ENCODE measurements at regions not wholly inside any gene's neighbourhood (a gene's known extent, or its start where the extent isn't known, plus 50 kb on each side); places are given as distances from the start of the nearest gene placed in this dataset.

DNA sequence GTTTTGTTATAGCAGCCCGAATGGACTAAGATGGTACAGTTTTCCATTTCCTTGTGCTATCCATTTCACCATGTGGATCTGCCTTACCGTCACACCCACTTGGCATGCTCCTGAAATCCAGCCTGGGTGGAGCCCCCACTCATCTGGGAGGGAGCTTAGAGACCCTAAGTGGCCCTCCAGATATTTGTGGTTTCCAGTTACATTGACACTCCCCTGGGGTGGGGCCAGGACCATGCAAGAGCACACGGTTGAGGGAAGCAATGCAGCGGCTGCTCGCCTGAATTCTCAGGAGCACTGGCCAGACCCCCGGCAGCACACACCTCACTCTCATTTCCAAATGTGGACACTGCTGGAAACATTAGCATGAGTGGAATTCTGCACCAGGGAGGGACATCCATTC lies 231.1 kb downstream of the UTP18 start:
- H3K9me2 ChIP-seq (replicated peaks; ENCODE audit: insufficient read depth, low read length) = no peaks in the 10 kb centered on the region
- no peak overlapping the region for H3K4me2 ChIP-seq (ENCODE audit: low read depth, low read length, poor library complexity, severe bottlenecking)
- H3K36me3 ChIP-seq (ENCODE audit: low read length) = no peaks in the 10 kb centered on the region
- no peak overlapping the region for H2AFZ ChIP-seq (ENCODE audit: low read depth, low read length, severe bottlenecking)
- no peaks in the 10 kb centered on the region for H3K9me3 ChIP-seq (ENCODE audit: insufficient read depth, low read length)
- no peaks in the 10 kb centered on the region for H4K20me1 ChIP-seq (ENCODE audit: low read depth, low read length)
- no peaks in the 10 kb centered on the region for H3F3A ChIP-seq (ENCODE audit: insufficient read depth)
- H3K79me2 ChIP-seq (ENCODE audit: insufficient read depth, low read length) = no peaks in the 10 kb centered on the region
- H3K4me3 ChIP-seq (ENCODE audit: insufficient read depth, low read length, poor library complexity, severe bottlenecking) = no peak overlapping the region
- TF ChIP-seq, protein P1, sequence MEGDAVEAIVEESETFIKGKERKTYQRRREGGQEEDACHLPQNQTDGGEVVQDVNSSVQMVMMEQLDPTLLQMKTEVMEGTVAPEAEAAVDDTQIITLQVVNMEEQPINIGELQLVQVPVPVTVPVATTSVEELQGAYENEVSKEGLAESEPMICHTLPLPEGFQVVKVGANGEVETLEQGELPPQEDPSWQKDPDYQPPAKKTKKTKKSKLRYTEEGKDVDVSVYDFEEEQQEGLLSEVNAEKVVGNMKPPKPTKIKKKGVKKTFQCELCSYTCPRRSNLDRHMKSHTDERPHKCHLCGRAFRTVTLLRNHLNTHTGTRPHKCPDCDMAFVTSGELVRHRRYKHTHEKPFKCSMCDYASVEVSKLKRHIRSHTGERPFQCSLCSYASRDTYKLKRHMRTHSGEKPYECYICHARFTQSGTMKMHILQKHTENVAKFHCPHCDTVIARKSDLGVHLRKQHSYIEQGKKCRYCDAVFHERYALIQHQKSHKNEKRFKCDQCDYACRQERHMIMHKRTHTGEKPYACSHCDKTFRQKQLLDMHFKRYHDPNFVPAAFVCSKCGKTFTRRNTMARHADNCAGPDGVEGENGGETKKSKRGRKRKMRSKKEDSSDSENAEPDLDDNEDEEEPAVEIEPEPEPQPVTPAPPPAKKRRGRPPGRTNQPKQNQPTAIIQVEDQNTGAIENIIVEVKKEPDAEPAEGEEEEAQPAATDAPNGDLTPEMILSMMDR (IDR thresholded peaks at IDR 0.05; ENCODE audit: insufficient read depth, low read length, poor library complexity, severe bottlenecking) = no peak
- H3K9ac ChIP-seq (ENCODE audit: low read length) = no peak overlapping the region
- no peaks in the 10 kb centered on the region; the same call in 1 of the 2 replicates for H3K27me3 ChIP-seq (ENCODE audit: low read length)
- H3K27ac ChIP-seq (ENCODE audit: low read depth, low read length) = no peak overlapping the region

DNA sequence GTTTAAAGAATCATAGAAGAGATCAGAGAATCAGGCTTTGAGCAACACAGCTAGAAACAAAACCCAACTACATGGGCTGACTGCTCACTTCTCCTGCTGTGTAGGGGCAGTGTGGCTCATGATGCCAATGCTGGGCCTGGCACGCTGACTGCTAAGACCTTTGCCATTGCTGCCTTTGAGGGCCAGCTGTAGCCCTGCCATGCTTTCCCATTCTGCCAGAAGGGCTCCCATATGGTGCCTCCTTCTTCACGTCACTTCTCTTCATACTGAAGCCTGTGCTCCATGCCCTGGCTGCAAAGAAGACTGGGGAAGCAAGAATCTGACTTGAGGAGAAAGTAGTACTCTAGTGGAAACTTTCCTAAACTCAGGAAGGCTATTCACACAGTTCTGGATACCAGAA lies 232.9 kb downstream of the UTP18 start:
- no peak overlapping the region for H3K4me2 ChIP-seq (ENCODE audit: low read depth, low read length, poor library complexity, severe bottlenecking)
- no peak overlapping the region for H2AFZ ChIP-seq (ENCODE audit: low read depth, low read length, severe bottlenecking)
- H3K79me2 ChIP-seq (ENCODE audit: insufficient read depth, low read length) = no peaks in the 10 kb centered on the region
- H3K36me3 ChIP-seq (ENCODE audit: low read length) = no peaks in the 10 kb centered on the region
- no peaks in the 10 kb centered on the region for H3K9me2 ChIP-seq (replicated peaks; ENCODE audit: insufficient read depth, low read length)
- no peaks in the 10 kb centered on the region for H3F3A ChIP-seq (ENCODE audit: insufficient read depth)
- H3K27ac ChIP-seq (ENCODE audit: low read depth, low read length) = no peak overlapping the region
- no peaks in the 10 kb centered on the region for H3K9me3 ChIP-seq (ENCODE audit: insufficient read depth, low read length)
- no peak overlapping the region for H3K4me3 ChIP-seq (ENCODE audit: insufficient read depth, low read length, poor library complexity, severe bottlenecking)
- H3K9ac ChIP-seq (ENCODE audit: low read length) = no peak overlapping the region
- no peaks in the 10 kb centered on the region for H4K20me1 ChIP-seq (ENCODE audit: low read depth, low read length)
- TF ChIP-seq, protein P1 (IDR thresholded peaks at IDR 0.05; ENCODE audit: insufficient read depth, low read length, poor library complexity, severe bottlenecking) = no peak
- no peak for TF ChIP-seq EZH2phosphoT487 (conservative IDR thresholded peaks at IDR 0.05; ENCODE audit: low read length)
- no peaks in the 10 kb centered on the region; the same call in 1 of the 2 replicates for H3K27me3 ChIP-seq (ENCODE audit: low read length)

DNA sequence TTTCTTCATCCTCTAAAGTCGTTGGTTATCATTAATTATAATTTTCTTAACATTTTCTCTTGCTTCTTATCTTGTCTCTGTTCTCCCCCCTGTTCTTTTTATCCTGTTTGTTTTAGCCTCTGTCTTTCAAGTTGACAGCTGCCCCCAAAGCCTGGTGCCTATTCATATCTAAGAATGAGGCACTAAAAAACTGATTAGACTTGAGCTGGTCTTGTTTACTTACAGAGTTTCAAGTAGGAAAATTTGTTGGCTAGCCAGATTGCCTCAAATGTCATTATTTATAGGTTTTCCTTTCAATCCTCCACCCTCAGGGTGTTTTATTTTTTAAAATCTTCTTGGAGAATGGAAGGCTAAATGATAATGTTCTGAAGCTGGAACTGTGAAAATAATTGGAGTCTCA lies 236.0 kb downstream of the UTP18 start:
- no peaks in the 10 kb centered on the region for H3F3A ChIP-seq (ENCODE audit: insufficient read depth)
- H3K9me2 ChIP-seq (replicated peaks; ENCODE audit: insufficient read depth, low read length) = no peaks in the 10 kb centered on the region
- H3K9ac ChIP-seq (ENCODE audit: low read length) = no peak overlapping the region
- no peak overlapping the region for H3K4me3 ChIP-seq (ENCODE audit: insufficient read depth, low read length, poor library complexity, severe bottlenecking)
- no peak overlapping the region for H3K4me2 ChIP-seq (ENCODE audit: low read depth, low read length, poor library complexity, severe bottlenecking)
- TF ChIP-seq EZH2phosphoT487 (conservative IDR thresholded peaks at IDR 0.05; ENCODE audit: low read length) = no peak
- H3K9me3 ChIP-seq (ENCODE audit: insufficient read depth, low read length) = no peaks in the 10 kb centered on the region
- H3K79me2 ChIP-seq (ENCODE audit: insufficient read depth, low read length) = no peaks in the 10 kb centered on the region
- H3K27me3 ChIP-seq (ENCODE audit: low read length) = no peaks in the 10 kb centered on the region; the same call in 1 of the 2 replicates
- no peak overlapping the region for H2AFZ ChIP-seq (ENCODE audit: low read depth, low read length, severe bottlenecking)
- no peaks in the 10 kb centered on the region for H3K36me3 ChIP-seq (ENCODE audit: low read length)
- no peaks in the 10 kb centered on the region for H4K20me1 ChIP-seq (ENCODE audit: low read depth, low read length)
- no peak overlapping the region for H3K27ac ChIP-seq (ENCODE audit: low read depth, low read length)

DNA sequence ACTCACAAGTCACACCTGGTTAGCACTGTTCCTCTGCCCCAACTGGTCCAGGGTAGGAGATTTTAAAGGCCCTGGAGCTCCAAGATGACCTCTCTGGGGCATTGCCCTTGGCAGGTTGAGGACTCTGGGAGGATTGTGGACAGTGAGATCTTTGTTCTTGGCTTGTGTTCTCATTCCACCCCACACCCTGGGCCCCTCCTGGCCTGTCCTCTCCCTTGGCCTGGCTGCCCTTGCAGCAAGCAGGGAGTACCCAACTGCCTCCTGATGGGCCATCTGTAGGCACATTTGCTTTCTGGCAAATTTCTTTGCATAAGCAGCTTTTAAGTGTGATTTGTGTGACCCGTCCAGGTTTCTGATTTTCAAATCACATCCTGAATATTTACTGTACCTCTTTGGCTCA lies 239.6 kb downstream of the UTP18 start:
- Histone ChIP-seq H3K79me2 (ENCODE audit: insufficient read depth, low read length) (no peaks in the 10 kb centered on the region), H3K4me3 (ENCODE audit: insufficient read depth, low read length, poor library complexity, severe bottlenecking) (no peak overlapping the region), H3F3A (ENCODE audit: insufficient read depth) (no peaks in the 10 kb centered on the region), H2AFZ (ENCODE audit: low read depth, low read length, severe bottlenecking) (no peak overlapping the region), H3K27me3 (ENCODE audit: low read length) (no peaks in the 10 kb centered on the region), H3K9ac (ENCODE audit: low read length) (no peak overlapping the region), H3K9me2 (replicated peaks; ENCODE audit: insufficient read depth, low read length) (no peaks in the 10 kb centered on the region), H3K4me2 (ENCODE audit: low read depth, low read length, poor library complexity, severe bottlenecking) (no peak overlapping the region), H4K20me1 (ENCODE audit: low read depth, low read length) (no peaks in the 10 kb centered on the region), H3K27ac (ENCODE audit: low read depth, low read length) (no peak overlapping the region), H3K9me3 (ENCODE audit: insufficient read depth, low read length) (no peaks in the 10 kb centered on the region), H3K36me3 (ENCODE audit: low read length) (no peaks in the 10 kb centered on the region)
- TF ChIP-seq EZH2phosphoT487 (conservative IDR thresholded peaks at IDR 0.05; ENCODE audit: low read length) = no peak
- TF ChIP-seq, protein P1 (IDR thresholded peaks at IDR 0.05; ENCODE audit: insufficient read depth, low read length, poor library complexity, severe bottlenecking) = no peak
